CD4-positive, alpha-beta T cell (primary cell): ENCODE measurements at regions not wholly inside any gene's neighbourhood (a gene's known extent, or its start where the extent isn't known, plus 50 kb on each side); places are given as distances from the start of the nearest gene placed in this dataset.

ENCODE experiments used
- ATAC-seq: fragments of 200-7000 bp; cut with Tn5 transposase; one replicate; pipeline ENCODE4 v1.10.0; 2022; ENCODE audit warnings: mild to moderate bottlenecking; ENCODE audit not compliant: poor library complexity
- CTCF ChIA-PET: fragments of 350-600 bp; sonication (Branson Sonifier 250); formaldehyde crosslinking; loops from one replicate; lab custom pipeline; 2021; ENCODE audit warnings: antibody characterized with exemption, inconsistent platforms; lab: Charles Lee
- POLR2A ChIA-PET: fragments of 350-600 bp; sonication (Branson Sonifier 250); formaldehyde crosslinking; loops from one replicate; lab custom pipeline; 2021; ENCODE audit warnings: antibody characterized with exemption, inconsistent platforms; lab: Charles Lee
- DNase-seq, 14 experiments: peaks; one replicate each; pipeline ENCODE4 v3.0.0-alpha.2; 2013 to 2020; ENCODE audit warnings: mixed read lengths in 2 of 14
- H3K27ac ChIP-seq, 2 donors: one replicate each; pipeline versions ENCODE4 v1.5.1 to v1.7.0; 2013; ENCODE audit warnings: low read length in 2 of 2, low read depth in 1 of 2, mild to moderate bottlenecking in 1 of 2
- H3K27me3 ChIP-seq, 2 experiments: 1 replicate in 1 of 2; 2 replicates in 1 of 2; pipeline versions ENCODE4 v1.6.1 to v1.7.0; 2013; ENCODE audit warnings: low read length in 2 of 2, control low read depth in 1 of 2, mild to moderate bottlenecking in 1 of 2, moderate library complexity in 1 of 2; ENCODE audit not compliant: insufficient read depth in 2 of 2, control insufficient read depth in 1 of 2
- H3K36me3 ChIP-seq: one replicate; pipeline ENCODE4 v1.6.1; 2013; ENCODE audit warnings: low read length, control low read depth; ENCODE audit not compliant: insufficient read depth
- H3K4me1 ChIP-seq: one replicate; pipeline ENCODE4 v1.6.1; 2013; ENCODE audit warnings: low read length, control low read depth; ENCODE audit not compliant: insufficient read depth
- H3K4me3 ChIP-seq: one replicate; pipeline ENCODE4 v1.5.1; 2013; ENCODE audit warnings: mild to moderate bottlenecking, low read length, moderate library complexity
- H3K9me3 ChIP-seq, 2 experiments: 1 replicate in 1 of 2; 2 replicates in 1 of 2; pipeline versions ENCODE4 v1.6.1 to v1.7.0; 2013; ENCODE audit warnings: low read length in 2 of 2, mild to moderate bottlenecking in 2 of 2, control low read depth in 1 of 2, moderate library complexity in 1 of 2; ENCODE audit not compliant: control insufficient read depth in 1 of 2, insufficient read depth in 1 of 2
- H3K27ac Mint-ChIP-seq: one replicate; pipeline ENCODE4 v1.8.0; 2020; ENCODE audit warnings: mixed read lengths
- H3K27me3 Mint-ChIP-seq: one replicate; pipeline ENCODE4 v1.8.0; 2021; ENCODE audit warnings: mixed read lengths
- H3K36me3 Mint-ChIP-seq: one replicate; pipeline ENCODE4 v1.8.0; 2021; ENCODE audit warnings: low read depth, mixed read lengths
- H3K4me1 Mint-ChIP-seq: one replicate; pipeline ENCODE4 v1.8.0; 2021; ENCODE audit warnings: low read depth, mixed read lengths
- H3K4me3 Mint-ChIP-seq: one replicate; pipeline ENCODE4 v1.8.0; 2020; ENCODE audit warnings: mild to moderate bottlenecking, mixed read lengths
- H3K9me3 Mint-ChIP-seq: one replicate; pipeline ENCODE4 v1.8.0; 2020; ENCODE audit warnings: mixed read lengths
- CTCF ChIP-seq: fragments of 200-600 bp; IDR thresholded peaks from one replicate; pipeline ENCODE4 v1.8.0; 2022; ENCODE audit warnings: antibody characterized with exemption, mild to moderate bottlenecking
- intact Hi-C, 2 experiments: fragments of 100-400 bp; cut with DNase I in 1 of 2; cut with micrococcal nuclease in 1 of 2; formaldehyde crosslinking; loops; one replicate each; pipeline versions ENCODE4 v1.15.1 to v1.9.0; 2023 to 2025; cut with DNase I, micrococcal nuclease

GRCh38 chr13:103515410-103515809 lies 449.2 kb upstream of the SLC10A2 start:
- ATAC-seq (no peak), DNase-seq (no peak)
- intact Hi-C loops = no loop called here
- Mint-ChIP-seq H3K4me3 (no peak overlapping the region), H3K36me3 (no peaks in the 10 kb centered on the region), H3K27me3 (no peaks in the 10 kb centered on the region), H3K9me3 (no peaks in the 10 kb centered on the region), H3K27ac (no peak overlapping the region), H3K4me1 (no peaks in the 10 kb centered on the region)
- peaks cover 0 to 3% of the 10 kb centered on the region in 2 experiments for H3K9me3 ChIP-seq
- no peak overlapping the region for H3K4me3 ChIP-seq
- no peaks in the 10 kb centered on the region for H3K4me1 ChIP-seq
- H3K27ac ChIP-seq = no peak overlapping the region
- CTCF ChIA-PET = no interaction called here
- POLR2A ChIA-PET = no interaction called here
- no peaks in the 10 kb centered on the region for H3K27me3 ChIP-seq
- TF ChIP-seq CTCF = no peak
- H3K36me3 ChIP-seq = no peaks in the 10 kb centered on the region

GRCh38 chr13:103514619-103515018 lies 448.4 kb upstream of the SLC10A2 start:
- no peak for TF ChIP-seq CTCF
- Mint-ChIP-seq H3K27ac (no peak overlapping the region), H3K27me3 (no peaks in the 10 kb centered on the region)

GRCh38 chr13:103514188-103514587 lies 448.0 kb upstream of the SLC10A2 start:
- H3K4me1 Mint-ChIP-seq = no peaks in the 10 kb centered on the region
- intact Hi-C loops = no loop called here

More at GRCh38 chr13:103514619-103515018, 448.4 kb upstream of the SLC10A2 start:
- ChIA-PET POLR2A (no interaction called here), CTCF (no interaction called here)
- no peak overlapping the region for H3K4me3 Mint-ChIP-seq
- Histone ChIP-seq H3K4me1 (no peaks in the 10 kb centered on the region), H3K36me3 (no peaks in the 10 kb centered on the region), H3K9me3 (peaks cover 0 to 7% of the 10 kb centered on the region in 2 experiments), H3K27me3 (no peaks in the 10 kb centered on the region), H3K27ac (no peak overlapping the region), H3K4me3 (no peak overlapping the region)
- intact Hi-C loops = no loop called here
- ATAC-seq = no peak
- no peak for DNase-seq
- no peaks in the 10 kb centered on the region for H3K36me3 Mint-ChIP-seq
- H3K4me1 Mint-ChIP-seq = no peaks in the 10 kb centered on the region
- H3K9me3 Mint-ChIP-seq = peaks cover under 1% of the 10 kb centered on the region

More at GRCh38 chr13:103514188-103514587, 448.0 kb upstream of the SLC10A2 start:
- DNase-seq = no peak
- Histone ChIP-seq H3K9me3 (peaks cover 0 to 7% of the 10 kb centered on the region in 2 experiments), H3K4me1 (no peaks in the 10 kb centered on the region), H3K27ac (no peak overlapping the region), H3K27me3 (no peaks in the 10 kb centered on the region), H3K36me3 (no peaks in the 10 kb centered on the region), H3K4me3 (no peak overlapping the region)
- ATAC-seq = no peak
- no peak for TF ChIP-seq CTCF
- ChIA-PET CTCF (no interaction called here), POLR2A (no interaction called here)
- no peak overlapping the region for H3K4me3 Mint-ChIP-seq
- H3K36me3 Mint-ChIP-seq = no peaks in the 10 kb centered on the region
- peaks cover 3% of the 10 kb centered on the region for H3K9me3 Mint-ChIP-seq
- no peaks in the 10 kb centered on the region for H3K27me3 Mint-ChIP-seq
- no peak overlapping the region for H3K27ac Mint-ChIP-seq
